Neural cell (in vitro differentiated cells): ENCODE measurements at regions not wholly inside any gene's neighbourhood (a gene's known extent, or its start where the extent isn't known, plus 50 kb on each side); places are given as distances from the start of the nearest gene placed in this dataset.

Source experiments
- H2AFZ ChIP-seq: fragments of 200-600, 300-800 bp; sonication (generic), shearing (Covaris generic); 2 replicates; pipeline ENCODE4 v1.6.0; 2014; ENCODE audit warnings: low read depth, mild to moderate bottlenecking, antibody characterized with exemption, low read length, moderate library complexity
- H3F3A ChIP-seq: fragments of 200-600 bp; shearing (Covaris generic); 2 replicates; pipeline ENCODE4 v1.6.1; 2016; ENCODE audit warnings: mild to moderate bottlenecking, moderate library complexity, mixed read lengths, antibody characterized with exemption, low read length; ENCODE audit not compliant: insufficient read depth, poor library complexity, severe bottlenecking
- H3K27ac ChIP-seq: fragments of 200-600, 300-800 bp; sonication (generic), shearing (Covaris generic); 2 replicates; pipeline ENCODE4 v1.5.1; 2014; ENCODE audit warnings: mild to moderate bottlenecking, low read length, moderate library complexity
- H3K27me3 ChIP-seq: fragments of 300-800, 200-600 bp; sonication (generic), shearing (Covaris generic); 2 replicates; pipeline ENCODE4 v1.6.0; 2014; ENCODE audit warnings: mild to moderate bottlenecking, low read depth, low read length, moderate library complexity; ENCODE audit not compliant: insufficient read depth
- H3K36me3 ChIP-seq: fragments of 300-800, 200-600 bp; sonication (generic), shearing (Covaris generic); 2 replicates; pipeline ENCODE4 v1.5.1; 2014; ENCODE audit warnings: mild to moderate bottlenecking, antibody characterized with exemption, low read length, moderate library complexity; ENCODE audit not compliant: insufficient read depth
- H3K4me2 ChIP-seq: fragments of 300-800, 200-600 bp; sonication (generic), shearing (Covaris generic); 2 replicates; pipeline ENCODE4 v1.6.0; 2014; ENCODE audit warnings: mild to moderate bottlenecking, low read length
- H3K4me3 ChIP-seq: fragments of 300-800, 200-600 bp; sonication (generic), shearing (Covaris generic); 2 replicates; pipeline ENCODE4 v1.5.1; 2014; ENCODE audit warnings: mild to moderate bottlenecking, low read length, moderate library complexity
- H3K79me2 ChIP-seq: fragments of 200-600 bp; shearing (Covaris generic); replicated peaks from 2 replicates; pipeline ENCODE4 v1.6.0; 2014; ENCODE audit warnings: mild to moderate bottlenecking, low read length, moderate library complexity; ENCODE audit not compliant: insufficient read depth
- H3K9ac ChIP-seq: fragments of 300-800, 200-600 bp; sonication (generic), shearing (Covaris generic); 2 replicates; pipeline ENCODE4 v1.6.1; 2016; ENCODE audit warnings: mild to moderate bottlenecking, low read length, mixed read lengths
- H3K9me2 ChIP-seq: fragments of 200-600 bp; shearing (Covaris generic); 2 replicates; pipeline ENCODE4 v1.6.1; 2016; ENCODE audit warnings: mild to moderate bottlenecking, low read length, mixed read lengths; ENCODE audit not compliant: insufficient read depth
- H3K9me3 ChIP-seq: fragments of 200-600, 300-800 bp; sonication (generic), shearing (Covaris generic); 2 replicates; pipeline ENCODE4 v1.6.1; 2016; ENCODE audit warnings: mild to moderate bottlenecking, mixed run types, low read length, moderate library complexity, mixed read lengths
- H4K20me1 ChIP-seq: fragments of 200-600 bp; shearing (Covaris generic); 2 replicates; pipeline ENCODE4 v1.6.1; 2016; ENCODE audit warnings: mild to moderate bottlenecking, mixed run types; ENCODE audit not compliant: insufficient read depth
- EP300 ChIP-seq: fragments of 450-650 bp; conservative IDR thresholded peaks from 2 replicates; pipeline ENCODE4 v1.6.1; 2014; ENCODE audit warnings: antibody characterized with exemption, mild to moderate bottlenecking, moderate library complexity; ENCODE audit not compliant: poor library complexity, severe bottlenecking
- EZH2 ChIP-seq: fragments of 200-600, 300-800 bp; shearing (Covaris generic), sonication (generic); IDR thresholded peaks from 2 replicates; pipeline ENCODE4 v1.6.1; 2014; ENCODE audit warnings: antibody characterized with exemption, low read length, borderline replicate concordance, mild to moderate bottlenecking; ENCODE audit not compliant: insufficient read depth, poor library complexity, severe bottlenecking
- MXI1 ChIP-seq: fragments of 450-650 bp; conservative IDR thresholded peaks from 2 replicates; pipeline ENCODE4 v1.6.1; 2014; ENCODE audit warnings: antibody characterized with exemption, mild to moderate bottlenecking; ENCODE audit not compliant: poor library complexity, severe bottlenecking
- POLR2AphosphoS5 ChIP-seq: IDR thresholded peaks from 2 replicates; pipeline ENCODE4 v1.6.1; 2012
- RAD21 ChIP-seq: fragments of 450-650 bp; conservative IDR thresholded peaks from 2 replicates; pipeline ENCODE4 v1.6.1; 2014; ENCODE audit warnings: antibody characterized with exemption, mild to moderate bottlenecking, moderate library complexity
- SMC3 ChIP-seq: fragments of 450-650 bp; conservative IDR thresholded peaks from 2 replicates; pipeline ENCODE4 v1.6.1; 2014; ENCODE audit warnings: antibody characterized with exemption, mild to moderate bottlenecking, moderate library complexity; ENCODE audit not compliant: poor library complexity
- TAF1 ChIP-seq: IDR thresholded peaks from 2 replicates; pipeline ENCODE4 v1.6.1; 2012; ENCODE audit warnings: low read depth
- TF ChIP-seq, protein P1 (sequence below): IDR thresholded peaks from 2 replicates; pipeline ENCODE4 v1.6.1; 2012; ENCODE audit warnings: borderline replicate concordance
- TF ChIP-seq, protein P2 (sequence below): fragments of 450-650 bp; IDR thresholded peaks from 2 replicates; pipeline ENCODE4 v1.5.1; 2014; ENCODE audit warnings: antibody characterized with exemption, mild to moderate bottlenecking, moderate library complexity; ENCODE audit not compliant: poor library complexity, severe bottlenecking

DNA sequence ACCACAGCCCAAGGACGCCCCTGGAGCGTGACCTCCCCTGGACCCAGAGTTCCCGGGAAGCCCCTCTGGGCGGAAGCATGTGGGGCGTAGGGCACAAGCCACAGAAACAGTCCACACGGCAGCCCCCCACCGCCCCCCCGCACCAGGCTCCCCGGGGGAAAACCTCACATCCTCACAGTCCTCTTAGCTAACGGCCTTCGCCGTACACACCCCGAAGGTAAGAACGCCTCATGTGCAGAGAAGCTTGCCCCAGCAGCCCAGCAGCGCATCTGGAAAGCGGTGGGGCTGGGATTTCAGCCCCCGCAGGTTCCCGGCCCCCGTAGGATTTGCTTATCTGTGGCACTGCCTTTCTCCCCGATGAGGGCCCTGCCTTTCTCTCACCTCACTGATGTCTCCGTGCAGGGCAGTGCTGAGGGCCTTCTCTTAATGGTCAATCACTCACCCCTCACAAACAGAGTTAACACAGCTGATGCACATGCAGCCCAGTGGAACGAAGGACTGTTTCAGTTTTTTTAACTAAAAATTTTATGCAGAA, 309.2 kb downstream of the BRD1 start:
- Histone ChIP-seq H3K9me3 (no peaks in the 10 kb centered on the region), H3K4me2 (no peak overlapping the region), H3K27ac (no peak overlapping the region), H3F3A (no peaks in the 10 kb centered on the region), H2AFZ (no peak overlapping the region), H3K79me2 (no peaks in the 10 kb centered on the region), H3K9me2 (no peaks in the 10 kb centered on the region), H3K27me3 (no peaks in the 10 kb centered on the region), H4K20me1 (no peaks in the 10 kb centered on the region), H3K9ac (no peak overlapping the region), H3K36me3 (no peaks in the 10 kb centered on the region), H3K4me3 (no peak overlapping the region)
- TF ChIP-seq EP300 (no peak), SMC3 (no peak), POLR2AphosphoS5 (no peak), TAF1 (no peak), EZH2 (no peak), MXI1 (no peak), RAD21 (no peak)
- TF ChIP-seq, protein P1, sequence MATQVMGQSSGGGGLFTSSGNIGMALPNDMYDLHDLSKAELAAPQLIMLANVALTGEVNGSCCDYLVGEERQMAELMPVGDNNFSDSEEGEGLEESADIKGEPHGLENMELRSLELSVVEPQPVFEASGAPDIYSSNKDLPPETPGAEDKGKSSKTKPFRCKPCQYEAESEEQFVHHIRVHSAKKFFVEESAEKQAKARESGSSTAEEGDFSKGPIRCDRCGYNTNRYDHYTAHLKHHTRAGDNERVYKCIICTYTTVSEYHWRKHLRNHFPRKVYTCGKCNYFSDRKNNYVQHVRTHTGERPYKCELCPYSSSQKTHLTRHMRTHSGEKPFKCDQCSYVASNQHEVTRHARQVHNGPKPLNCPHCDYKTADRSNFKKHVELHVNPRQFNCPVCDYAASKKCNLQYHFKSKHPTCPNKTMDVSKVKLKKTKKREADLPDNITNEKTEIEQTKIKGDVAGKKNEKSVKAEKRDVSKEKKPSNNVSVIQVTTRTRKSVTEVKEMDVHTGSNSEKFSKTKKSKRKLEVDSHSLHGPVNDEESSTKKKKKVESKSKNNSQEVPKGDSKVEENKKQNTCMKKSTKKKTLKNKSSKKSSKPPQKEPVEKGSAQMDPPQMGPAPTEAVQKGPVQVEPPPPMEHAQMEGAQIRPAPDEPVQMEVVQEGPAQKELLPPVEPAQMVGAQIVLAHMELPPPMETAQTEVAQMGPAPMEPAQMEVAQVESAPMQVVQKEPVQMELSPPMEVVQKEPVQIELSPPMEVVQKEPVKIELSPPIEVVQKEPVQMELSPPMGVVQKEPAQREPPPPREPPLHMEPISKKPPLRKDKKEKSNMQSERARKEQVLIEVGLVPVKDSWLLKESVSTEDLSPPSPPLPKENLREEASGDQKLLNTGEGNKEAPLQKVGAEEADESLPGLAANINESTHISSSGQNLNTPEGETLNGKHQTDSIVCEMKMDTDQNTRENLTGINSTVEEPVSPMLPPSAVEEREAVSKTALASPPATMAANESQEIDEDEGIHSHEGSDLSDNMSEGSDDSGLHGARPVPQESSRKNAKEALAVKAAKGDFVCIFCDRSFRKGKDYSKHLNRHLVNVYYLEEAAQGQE: no peak
- TF ChIP-seq, protein P2, sequence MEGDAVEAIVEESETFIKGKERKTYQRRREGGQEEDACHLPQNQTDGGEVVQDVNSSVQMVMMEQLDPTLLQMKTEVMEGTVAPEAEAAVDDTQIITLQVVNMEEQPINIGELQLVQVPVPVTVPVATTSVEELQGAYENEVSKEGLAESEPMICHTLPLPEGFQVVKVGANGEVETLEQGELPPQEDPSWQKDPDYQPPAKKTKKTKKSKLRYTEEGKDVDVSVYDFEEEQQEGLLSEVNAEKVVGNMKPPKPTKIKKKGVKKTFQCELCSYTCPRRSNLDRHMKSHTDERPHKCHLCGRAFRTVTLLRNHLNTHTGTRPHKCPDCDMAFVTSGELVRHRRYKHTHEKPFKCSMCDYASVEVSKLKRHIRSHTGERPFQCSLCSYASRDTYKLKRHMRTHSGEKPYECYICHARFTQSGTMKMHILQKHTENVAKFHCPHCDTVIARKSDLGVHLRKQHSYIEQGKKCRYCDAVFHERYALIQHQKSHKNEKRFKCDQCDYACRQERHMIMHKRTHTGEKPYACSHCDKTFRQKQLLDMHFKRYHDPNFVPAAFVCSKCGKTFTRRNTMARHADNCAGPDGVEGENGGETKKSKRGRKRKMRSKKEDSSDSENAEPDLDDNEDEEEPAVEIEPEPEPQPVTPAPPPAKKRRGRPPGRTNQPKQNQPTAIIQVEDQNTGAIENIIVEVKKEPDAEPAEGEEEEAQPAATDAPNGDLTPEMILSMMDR: no peak

DNA sequence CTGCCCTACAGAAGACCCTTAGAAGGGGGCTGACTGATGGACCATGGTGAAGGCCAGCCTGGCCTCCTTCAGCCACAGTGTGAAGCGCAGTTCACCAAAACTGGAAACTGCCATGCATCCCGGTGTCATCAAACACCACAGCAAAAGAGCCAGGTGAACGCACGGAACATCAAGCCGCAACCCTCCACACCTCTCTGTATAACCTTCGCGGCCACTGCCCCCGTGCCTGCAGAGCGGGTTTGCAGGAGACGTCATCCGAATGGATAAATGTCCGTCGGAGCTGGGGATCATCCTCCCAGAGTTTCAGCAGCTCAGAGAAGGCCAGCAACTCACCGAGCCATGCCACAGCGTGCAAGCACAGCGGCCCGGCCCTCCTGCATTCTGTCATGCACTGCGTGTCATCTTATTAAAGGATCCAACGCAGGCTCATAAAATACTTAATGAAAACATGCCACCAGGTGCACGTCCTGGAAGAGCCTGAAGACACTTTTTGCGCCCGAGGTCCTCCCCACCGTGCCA, 309.9 kb downstream of the BRD1 start:
- no peak overlapping the region for H3K4me2 ChIP-seq
- H3K27ac ChIP-seq: no peak overlapping the region
- H3K9me3 ChIP-seq: no peaks in the 10 kb centered on the region
- no peak overlapping the region for H3K9ac ChIP-seq
- H3K27me3 ChIP-seq: no peaks in the 10 kb centered on the region
- no peak overlapping the region for H2AFZ ChIP-seq
- no peak overlapping the region for H3K4me3 ChIP-seq
- H3K36me3 ChIP-seq: no peaks in the 10 kb centered on the region
- no peaks in the 10 kb centered on the region for H3F3A ChIP-seq
- H4K20me1 ChIP-seq: no peaks in the 10 kb centered on the region
- H3K9me2 ChIP-seq: no peaks in the 10 kb centered on the region
- TF ChIP-seq, protein P2: no peak
- no peak for TF ChIP-seq EZH2
- TF ChIP-seq RAD21: no peak
- no peak for TF ChIP-seq EP300
- TF ChIP-seq, protein P1: no peak
- no peak for TF ChIP-seq TAF1
- no peak for TF ChIP-seq MXI1
- TF ChIP-seq SMC3: no peak
- no peak for TF ChIP-seq POLR2AphosphoS5
- no peaks in the 10 kb centered on the region for H3K79me2 ChIP-seq
